ENCODE measurements at regions not wholly inside any gene's neighbourhood (a gene's known extent, or its start where the extent isn't known, plus 50 kb on each side); places are given as distances from the start of the nearest gene placed in this dataset.
"Not testable (repeated sequence)": the region's sequence is repeated elsewhere in the genome, so short reads cannot be mapped to it uniquely, and the experiment has no call there.

DNA sequence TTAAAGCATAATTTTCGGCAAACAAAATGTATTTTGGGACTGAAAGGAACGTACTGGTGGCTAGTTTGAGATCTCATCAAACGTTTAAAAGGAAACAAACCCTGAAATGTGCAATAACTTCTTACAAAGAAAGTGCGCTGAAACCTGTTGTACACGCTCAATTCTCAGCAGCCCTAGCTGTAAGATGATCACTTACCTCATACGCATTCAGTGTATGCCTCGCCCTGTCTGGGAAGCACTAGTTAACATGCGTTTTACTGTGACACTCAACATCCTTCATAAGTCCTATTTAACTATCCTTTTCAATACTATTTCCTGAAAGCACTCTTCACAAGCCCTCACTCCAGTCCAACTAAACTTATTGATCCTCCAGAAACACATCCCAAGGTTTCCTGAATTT is 485.0 kb upstream of the EDIL3 start:
- Histone ChIP-seq H3K27me3 (no peaks in the 10 kb centered on the region), H3K4me3 (no peak overlapping the region), H3K27ac (no peak overlapping the region), H3K9ac (ENCODE audit: low read depth in 2 of 2, low read length in 2 of 2) (no peak overlapping the region), H3K9me3 (no peaks in the 10 kb centered on the region), H3K4me1 (no peaks in the 10 kb centered on the region), H3K36me3 (no peaks in the 10 kb centered on the region)
- DNase-seq, result no peak
- intact Hi-C loops (cut with DNase I), result no loop called here
- TF ChIP-seq, protein P1, sequence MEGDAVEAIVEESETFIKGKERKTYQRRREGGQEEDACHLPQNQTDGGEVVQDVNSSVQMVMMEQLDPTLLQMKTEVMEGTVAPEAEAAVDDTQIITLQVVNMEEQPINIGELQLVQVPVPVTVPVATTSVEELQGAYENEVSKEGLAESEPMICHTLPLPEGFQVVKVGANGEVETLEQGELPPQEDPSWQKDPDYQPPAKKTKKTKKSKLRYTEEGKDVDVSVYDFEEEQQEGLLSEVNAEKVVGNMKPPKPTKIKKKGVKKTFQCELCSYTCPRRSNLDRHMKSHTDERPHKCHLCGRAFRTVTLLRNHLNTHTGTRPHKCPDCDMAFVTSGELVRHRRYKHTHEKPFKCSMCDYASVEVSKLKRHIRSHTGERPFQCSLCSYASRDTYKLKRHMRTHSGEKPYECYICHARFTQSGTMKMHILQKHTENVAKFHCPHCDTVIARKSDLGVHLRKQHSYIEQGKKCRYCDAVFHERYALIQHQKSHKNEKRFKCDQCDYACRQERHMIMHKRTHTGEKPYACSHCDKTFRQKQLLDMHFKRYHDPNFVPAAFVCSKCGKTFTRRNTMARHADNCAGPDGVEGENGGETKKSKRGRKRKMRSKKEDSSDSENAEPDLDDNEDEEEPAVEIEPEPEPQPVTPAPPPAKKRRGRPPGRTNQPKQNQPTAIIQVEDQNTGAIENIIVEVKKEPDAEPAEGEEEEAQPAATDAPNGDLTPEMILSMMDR (IDR thresholded peaks at IDR 0.05), result no peak

DNA sequence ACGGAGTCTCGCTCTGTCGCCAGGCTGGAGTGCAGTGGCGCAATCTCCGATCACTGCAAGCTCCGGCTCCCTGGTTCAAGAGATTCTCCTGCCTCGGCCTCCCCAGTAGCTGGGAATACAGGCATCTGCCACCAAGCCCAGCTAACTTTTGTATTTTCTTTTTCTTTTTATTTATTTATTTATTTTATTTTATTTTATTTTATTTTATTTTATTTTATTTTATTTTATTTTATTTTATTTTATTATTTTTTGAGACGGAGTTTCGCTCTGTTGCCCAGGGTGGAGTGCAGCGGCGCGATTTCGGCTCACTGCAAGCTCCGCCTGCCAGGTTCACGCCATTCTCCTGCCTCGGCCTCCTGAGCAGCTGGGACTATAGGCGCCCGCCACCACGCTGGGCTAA is 479.3 kb upstream of the EDIL3 start:
- H3K27ac ChIP-seq; intact Hi-C loops (cut with DNase I); H3K9me3 ChIP-seq; H3K36me3 ChIP-seq; H3K27me3 ChIP-seq; DNase-seq; H3K4me1 ChIP-seq; H3K4me3 ChIP-seq; H3K9ac ChIP-seq (ENCODE audit: low read depth in 2 of 2, low read length in 2 of 2): not testable (repeated sequence)

DNA sequence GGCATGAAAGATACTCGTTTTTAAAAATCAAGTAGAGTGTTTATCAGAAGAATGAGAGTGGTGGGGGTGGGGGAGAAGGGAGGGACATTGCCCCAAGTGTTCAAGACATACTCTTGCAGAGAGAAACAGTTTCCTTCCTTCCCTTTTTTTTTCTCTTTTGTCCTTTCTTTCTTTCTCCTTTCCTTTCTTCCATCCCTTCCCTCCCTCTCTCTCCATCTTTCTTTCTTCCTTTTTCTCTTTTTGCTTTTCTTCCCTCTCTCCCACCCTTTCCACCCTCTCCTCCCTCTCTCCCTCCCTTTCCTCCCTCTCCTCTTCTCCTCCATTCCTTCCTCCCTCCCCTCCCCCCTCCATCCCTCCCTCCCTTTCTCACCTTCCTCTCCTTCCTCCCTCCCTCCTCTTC is 478.3 kb upstream of the EDIL3 start:
- no peak overlapping the region for H3K27ac ChIP-seq
- no peaks in the 10 kb centered on the region for H3K27me3 ChIP-seq
- H3K36me3 ChIP-seq, result no peaks in the 10 kb centered on the region
- no peaks in the 10 kb centered on the region for H3K4me1 ChIP-seq
- intact Hi-C loops (cut with DNase I), result no loop called here
- no peak overlapping the region for H3K4me3 ChIP-seq
- no peak overlapping the region for H3K9ac ChIP-seq (ENCODE audit: low read depth in 2 of 2, low read length in 2 of 2)
- no peak for DNase-seq
- no peaks in the 10 kb centered on the region for H3K9me3 ChIP-seq
- TF ChIP-seq, protein P1 (IDR thresholded peaks at IDR 0.05), result no peak

DNA sequence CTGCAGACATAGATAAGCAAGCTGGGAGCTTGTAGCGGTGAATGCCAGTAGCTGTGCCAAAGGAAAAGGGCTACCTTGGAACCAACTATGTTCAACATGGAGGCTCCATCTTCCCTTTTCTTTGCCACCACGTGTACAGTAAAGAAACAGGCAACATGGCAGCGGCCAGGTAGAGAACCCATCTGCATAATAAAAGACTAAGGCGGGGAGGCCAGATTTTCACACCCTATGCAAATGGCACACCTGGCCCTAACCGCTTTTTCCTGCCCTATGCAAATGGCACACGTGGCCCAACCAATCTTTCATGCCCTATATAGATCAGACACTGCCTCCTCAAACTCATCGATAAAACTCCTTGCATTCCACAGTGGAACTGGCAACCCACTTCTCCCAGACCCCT is 477.5 kb upstream of the EDIL3 start:
- intact Hi-C loops (cut with DNase I), result no loop called here

DNA sequence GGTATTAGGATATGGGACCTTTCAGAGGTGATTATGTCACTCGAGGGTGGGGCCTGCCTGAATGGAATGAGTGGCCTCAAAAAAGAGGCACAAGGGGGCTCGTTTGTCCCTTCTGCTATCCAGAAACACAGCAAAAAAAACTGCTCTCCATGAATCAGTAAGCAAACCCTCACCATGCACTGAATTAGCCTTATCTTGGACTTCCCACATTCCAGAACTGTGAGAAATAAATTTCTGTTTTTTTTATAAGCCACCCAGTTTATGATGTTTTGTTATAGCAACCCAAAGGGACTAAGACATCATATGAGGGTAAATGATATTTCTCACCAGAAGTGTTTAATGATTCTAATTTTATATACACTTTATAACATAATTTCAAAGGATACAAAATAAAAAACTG is 476.6 kb upstream of the EDIL3 start:
- intact Hi-C loops (cut with DNase I), result no loop called here
- Histone ChIP-seq H3K27me3 (no peaks in the 10 kb centered on the region), H3K4me3 (no peak overlapping the region), H3K9ac (ENCODE audit: low read depth in 2 of 2, low read length in 2 of 2) (no peak overlapping the region), H3K27ac (no peak overlapping the region), H3K4me1 (no peaks in the 10 kb centered on the region), H3K9me3 (no peaks in the 10 kb centered on the region), H3K36me3 (no peaks in the 10 kb centered on the region)
- no peak for DNase-seq
- TF ChIP-seq, protein P1 (IDR thresholded peaks at IDR 0.05), result no peak

More for the DNA sequence above, 477.5 kb upstream of the EDIL3 start:
- no peaks in the 10 kb centered on the region for H3K4me1 ChIP-seq
- no peak overlapping the region for H3K9ac ChIP-seq (ENCODE audit: low read depth in 2 of 2, low read length in 2 of 2)
- no peaks in the 10 kb centered on the region for H3K9me3 ChIP-seq
- no peak for DNase-seq
- no peaks in the 10 kb centered on the region for H3K27me3 ChIP-seq
- H3K4me3 ChIP-seq, result no peak overlapping the region
- H3K27ac ChIP-seq, result no peak overlapping the region
- TF ChIP-seq, protein P1 (IDR thresholded peaks at IDR 0.05), result no peak
- no peaks in the 10 kb centered on the region for H3K36me3 ChIP-seq

DNA sequence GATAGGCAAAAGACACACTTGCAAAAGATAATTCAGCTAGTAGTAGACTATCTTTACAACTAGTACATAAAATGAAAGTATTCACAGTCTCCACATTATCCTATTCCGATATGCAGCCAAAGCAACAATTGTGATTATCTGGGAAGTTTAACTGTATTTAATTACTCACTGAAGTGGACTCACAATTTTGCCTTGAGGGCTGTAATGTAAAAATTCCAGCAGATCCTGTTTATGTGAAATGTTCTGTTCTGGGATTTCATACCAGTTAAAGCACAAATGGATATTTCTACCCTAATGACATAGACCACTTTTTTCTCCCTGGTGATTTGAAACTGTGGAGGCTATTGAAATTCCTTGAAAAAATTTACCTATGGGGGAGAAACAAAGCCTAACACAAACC is 474.4 kb upstream of the EDIL3 start:
- intact Hi-C loops (cut with DNase I), result no loop called here
- H3K9ac ChIP-seq (ENCODE audit: low read depth in 2 of 2, low read length in 2 of 2), result no peak overlapping the region
- TF ChIP-seq, protein P1 (IDR thresholded peaks at IDR 0.05), result no peak

More for the DNA sequence above, 474.4 kb upstream of the EDIL3 start:
- H3K4me1 ChIP-seq, result no peaks in the 10 kb centered on the region
- no peaks in the 10 kb centered on the region for H3K9me3 ChIP-seq
- no peaks in the 10 kb centered on the region for H3K36me3 ChIP-seq
- H3K27ac ChIP-seq, result no peak overlapping the region
- no peak for DNase-seq
- no peak overlapping the region for H3K4me3 ChIP-seq
- H3K27me3 ChIP-seq, result no peaks in the 10 kb centered on the region
